HEK293 (cell line): ENCODE measurements at regions not wholly inside any gene's neighbourhood (a gene's known extent, or its start where the extent isn't known, plus 50 kb on each side); places are given as distances from the start of the nearest gene placed in this dataset.

Experiments used
- CTCF ChIA-PET: fragments of 350-600 bp; formaldehyde crosslinking; extraction: SDS; loops from one replicate; lab custom pipeline; 2021; ENCODE audit warnings: antibody characterized with exemption; lab: Yijun Ruan, JAX
- POLR2A ChIA-PET: fragments of 300-600 bp; formaldehyde crosslinking; extraction: SDS; loops from one replicate; lab custom pipeline; 2020; ENCODE audit warnings: antibody characterized with exemption, inconsistent platforms; lab: Yijun Ruan, JAX
- H3K27ac ChIP-seq: fragments of 200-500 bp; sonication (Bioruptor generic); 2 replicates; pipeline ENCODE4 v1.5.1; 2014; ENCODE audit warnings: low read depth, low read length, control low read depth, inconsistent platforms; ENCODE audit errors: extremely low read depth
- H3K36me3 ChIP-seq, 2 experiments: fragments of 200-500 bp in 1 of 2; sonication (Bioruptor generic) in 1 of 2; 1 replicate in 1 of 2; 2 replicates in 1 of 2; pipeline ENCODE4 v1.5.1; 2014 to 2017; ENCODE audit warnings: inconsistent platforms in 2 of 2, low read length in 2 of 2; ENCODE audit not compliant: control insufficient read depth in 2 of 2, insufficient read depth in 1 of 2
- H3K4me1 ChIP-seq: fragments of 200-500 bp; sonication (Bioruptor generic); 2 replicates; pipeline ENCODE4 v1.5.1; 2014; ENCODE audit warnings: mild to moderate bottlenecking, low read length, inconsistent platforms; ENCODE audit not compliant: control insufficient read depth, insufficient read depth
- H3K4me3 ChIP-seq: 2 replicates; pipeline ENCODE4 v1.5.1; 2011; ENCODE audit warnings: low read depth, mild to moderate bottlenecking, control low read depth, low read length, moderate library complexity
- H3K9me3 ChIP-seq: fragments of 200-500 bp; sonication (Bioruptor generic); 2 replicates; pipeline ENCODE4 v1.5.1; 2014; ENCODE audit warnings: low read depth, low read length, inconsistent platforms; ENCODE audit not compliant: control insufficient read depth, insufficient read depth
- GLIS2 ChIP-seq: fragments of 450-650 bp; formaldehyde crosslinking; IDR thresholded peaks from 2 replicates; pipeline ENCODE4 v1.5.1; 2016; ENCODE audit warnings: missing biosample characterization, missing genetic modification characterization
- PRDM1 ChIP-seq: fragments of 450-650 bp; formaldehyde crosslinking; IDR thresholded peaks from 2 replicates; pipeline ENCODE4; 2016; ENCODE audit warnings: missing biosample characterization, missing genetic modification characterization
- PRDM2 ChIP-seq: fragments of 450-650 bp; formaldehyde crosslinking; IDR thresholded peaks from 2 replicates; pipeline ENCODE4 v1.5.1; 2016; ENCODE audit warnings: missing biosample characterization, missing genetic modification characterization, borderline replicate concordance
- ZNF18 ChIP-seq: fragments of 450-650 bp; formaldehyde crosslinking; IDR thresholded peaks from 2 replicates; pipeline ENCODE4 v1.5.1; 2016; ENCODE audit warnings: missing biosample characterization, missing genetic modification characterization
- ZNF341 ChIP-seq: fragments of 450-650 bp; formaldehyde crosslinking; IDR thresholded peaks from 2 replicates; pipeline ENCODE4; 2016; ENCODE audit warnings: low read depth, missing biosample characterization, missing genetic modification characterization
- ZNF366 ChIP-seq: fragments of 450-650 bp; formaldehyde crosslinking; conservative IDR thresholded peaks from 2 replicates; pipeline ENCODE4 v1.5.1; 2016; ENCODE audit warnings: missing biosample characterization, missing genetic modification characterization
- ZNF394 ChIP-seq: fragments of 450-650 bp; formaldehyde crosslinking; IDR thresholded peaks from 2 replicates; pipeline ENCODE4 v1.5.1; 2016; ENCODE audit warnings: missing biosample characterization, missing genetic modification characterization, mild to moderate bottlenecking, moderate library complexity, borderline replicate concordance
- ZNF518A ChIP-seq: fragments of 450-650 bp; formaldehyde crosslinking; conservative IDR thresholded peaks from 2 replicates; pipeline ENCODE4 v1.5.1; 2016; ENCODE audit warnings: low read depth, missing biosample characterization, missing genetic modification characterization
- ZNF558 ChIP-seq: fragments of 450-650 bp; formaldehyde crosslinking; IDR thresholded peaks from 2 replicates; pipeline ENCODE4 v1.5.1; 2016; ENCODE audit warnings: missing biosample characterization, missing genetic modification characterization
- ZNF585B ChIP-seq: fragments of 450-650 bp; formaldehyde crosslinking; IDR thresholded peaks from 2 replicates; pipeline ENCODE4 v1.5.1; 2016; ENCODE audit warnings: missing biosample characterization, missing genetic modification characterization
- ZNF596 ChIP-seq: fragments of 450-650 bp; IDR thresholded peaks from 2 replicates; pipeline ENCODE4 v1.5.0; 2018; ENCODE audit warnings: missing biosample characterization, mild to moderate bottlenecking, missing genetic modification characterization, moderate library complexity

GRCh38 chr14:61140271-61140670, 140.9 kb downstream of the TMEM30B start (continued):
- no peak for TF ChIP-seq PRDM2 (tag by site-specific recombination)
- TF ChIP-seq GLIS2 (tag by site-specific recombination): no peak
- no peak for TF ChIP-seq ZNF596 (tag by site-specific recombination)
- no peak for TF ChIP-seq ZNF341 (tag by site-specific recombination)
- no peak for TF ChIP-seq ZNF394 (tag by site-specific recombination)
- TF ChIP-seq PRDM1 (tag by site-specific recombination): no peak
- TF ChIP-seq ZNF518A (tag by site-specific recombination): no peak
- no peak for TF ChIP-seq ZNF558 (tag by site-specific recombination)
- no peak for TF ChIP-seq ZNF585B (tag by site-specific recombination)
- TF ChIP-seq, all 188 proteins: peak for 0

- no peak overlapping the region for H3K4me3 ChIP-seq
- no peaks in the 10 kb centered on the region for H3K9me3 ChIP-seq
- no peaks in the 10 kb centered on the region for H3K4me1 ChIP-seq
- peak; percentile 73 for TF ChIP-seq ZNF366 (tag by site-specific recombination)
- peak; percentile 71; the same call in 1 of the 2 replicates for TF ChIP-seq PRDM1 (tag by site-specific recombination)
- TF ChIP-seq ZNF18 (tag by site-specific recombination): no peak
- H3K27ac ChIP-seq: no peak overlapping the region
- ChIA-PET CTCF (no interaction called here), POLR2A (no interaction called here)
- no peaks in the 10 kb centered on the region for H3K36me3 ChIP-seq
Measured at GRCh38 chr14:61139006-61139599, 142.0 kb downstream of the TMEM30B start.
